OCI-LY3 (cell line): ENCODE measurements at regions not wholly inside any gene's neighbourhood (a gene's known extent, or its start where the extent isn't known, plus 50 kb on each side); places are given as distances from the start of the nearest gene placed in this dataset.

ENCODE experiments used
- CTCF ChIP-seq: fragments of 200-600, 300-600 bp; sonication (generic); IDR thresholded peaks from 2 replicates; pipeline ENCODE4 v1.5.1; 2014; ENCODE audit warnings: antibody characterized with exemption, low read length, low read depth
- EZH2phosphoT487 ChIP-seq: fragments of 200-600 bp; shearing (Covaris generic); IDR thresholded peaks from 2 replicates; pipeline ENCODE4 v1.6.1; 2018; ENCODE audit warnings: antibody characterized with exemption, mixed run types, low read depth

DNA sequence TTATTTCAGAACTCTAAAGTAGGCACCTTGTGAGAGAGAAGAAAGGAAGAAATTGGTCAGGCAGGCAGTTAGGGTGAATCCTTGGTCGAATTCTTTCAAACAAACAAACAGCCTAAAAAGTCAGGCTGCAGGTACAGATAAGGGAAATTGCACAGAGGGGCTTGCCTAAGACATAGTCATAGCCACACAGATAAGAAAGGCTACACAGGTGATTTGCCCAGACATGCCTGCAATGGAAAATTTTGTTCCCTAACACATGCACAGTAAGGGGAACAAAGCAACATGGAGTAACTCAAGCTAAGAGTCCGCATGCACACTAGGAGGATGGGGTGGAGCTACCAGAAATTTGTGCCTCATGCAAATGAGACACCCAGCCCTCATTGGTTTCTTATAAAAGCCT, 91.4 kb upstream of the TUSC7 start:
- no peak for TF ChIP-seq CTCF
- TF ChIP-seq EZH2phosphoT487, result no peak
